ENCODE measurements at regions not wholly inside any gene's neighbourhood (a gene's known extent, or its start where the extent isn't known, plus 50 kb on each side); places are given as distances from the start of the nearest gene placed in this dataset.

GRCh38 chr2:236646441-236646840 lies 76.8 kb downstream of the ACKR3 start:
- peaks cover 11% of the 10 kb centered on the region for H3K4me1 Mint-ChIP-seq
- DNase-seq (ENCODE audit: low spot score) (no peak), ATAC-seq (no peak)
- H3K4me3 Mint-ChIP-seq = no peak overlapping the region
- TF ChIP-seq OVOL2 (CRISPR knock-in tag; IDR thresholded peaks at IDR 0.05; ENCODE audit: borderline replicate concordance) (no peak), TEAD1 (CRISPR knock-in tag; IDR thresholded peaks at IDR 0.05) (no peak), GRHL2 (CRISPR knock-in tag; IDR thresholded peaks at IDR 0.05; ENCODE audit: insufficient replicate concordance, severe bottlenecking) (no peak), ZMAT4 (CRISPR knock-in tag; IDR thresholded peaks at IDR 0.05) (no peak), FOXP4 (CRISPR knock-in tag; IDR thresholded peaks at IDR 0.05) (no peak), ZSCAN18 (CRISPR knock-in tag; IDR thresholded peaks at IDR 0.05) (no peak), ATF2 (CRISPR knock-in tag; IDR thresholded peaks at IDR 0.05; ENCODE audit: borderline replicate concordance, low read depth) (no peak), PRRX2 (CRISPR knock-in tag; IDR thresholded peaks at IDR 0.05) (no peak), MLX (CRISPR knock-in tag; IDR thresholded peaks at IDR 0.05) (no peak), SMAD4 (CRISPR knock-in tag; IDR thresholded peaks at IDR 0.05) (no peak), ZNF671 (CRISPR knock-in tag; IDR thresholded peaks at IDR 0.05) (no peak), JUN (CRISPR knock-in tag; IDR thresholded peaks at IDR 0.05) (no peak), MAX (CRISPR knock-in tag; IDR thresholded peaks at IDR 0.05) (no peak), HMGA2 (CRISPR knock-in tag; IDR thresholded peaks at IDR 0.05) (no peak), ZNF219 (CRISPR knock-in tag; IDR thresholded peaks at IDR 0.05; ENCODE audit: borderline replicate concordance) (no peak)
- POLR2A ChIA-PET = no interaction called here
- no peaks in the 10 kb centered on the region for H3K27me3 Mint-ChIP-seq (ENCODE audit: low read depth)
- CTCF ChIA-PET = no interaction called here
- no peaks in the 10 kb centered on the region for H3K36me3 Mint-ChIP-seq
- peaks cover 15% of the 10 kb centered on the region for H3K9me3 Mint-ChIP-seq
- no peak overlapping the region for H3K27ac Mint-ChIP-seq

GRCh38 chr2:236646871-236647270 lies 77.2 kb downstream of the ACKR3 start:
- peaks cover 15% of the 10 kb centered on the region for H3K9me3 Mint-ChIP-seq
- H3K4me1 Mint-ChIP-seq = peaks cover 11% of the 10 kb centered on the region
- no peak overlapping the region for H3K27ac Mint-ChIP-seq
- DNase-seq (ENCODE audit: low spot score) (no peak), ATAC-seq (no peak)
- TF ChIP-seq TCF7 (CRISPR knock-in tag; IDR thresholded peaks at IDR 0.05; ENCODE audit: low read depth) = no peak
- no peak for TF ChIP-seq RORB (CRISPR knock-in tag; IDR thresholded peaks at IDR 0.05)
- TF ChIP-seq FOXK1 (CRISPR knock-in tag; IDR thresholded peaks at IDR 0.05) = no peak
- no peak for TF ChIP-seq ZMAT4 (CRISPR knock-in tag; IDR thresholded peaks at IDR 0.05)
- no peak for TF ChIP-seq ZBTB21 (CRISPR knock-in tag; IDR thresholded peaks at IDR 0.05; ENCODE audit: borderline replicate concordance)
- no peak for TF ChIP-seq E2F5 (CRISPR knock-in tag; IDR thresholded peaks at IDR 0.05)
- TF ChIP-seq ZNF423 (CRISPR knock-in tag; IDR thresholded peaks at IDR 0.05) = no peak
- no peak for TF ChIP-seq ATF3 (CRISPR knock-in tag; conservative IDR thresholded peaks at IDR 0.05)
- no peak for TF ChIP-seq RELA (CRISPR knock-in tag; IDR thresholded peaks at IDR 0.05; ENCODE audit: borderline replicate concordance)
- CTCF ChIA-PET = no interaction called here
- H3K36me3 Mint-ChIP-seq = no peaks in the 10 kb centered on the region
- POLR2A ChIA-PET = no interaction called here
- H3K4me3 Mint-ChIP-seq = no peak overlapping the region
- H3K27me3 Mint-ChIP-seq (ENCODE audit: low read depth) = no peaks in the 10 kb centered on the region
